BLaER1 treated with 17β-estradiol and CSF1 and Interleukin-3, amounts not matched to agents 10 nM and 100 nM (cell line): ENCODE measurements at regions not wholly inside any gene's neighbourhood (a gene's known extent, or its start where the extent isn't known, plus 50 kb on each side); places are given as distances from the start of the nearest gene placed in this dataset.

Experiments used
- H3K27ac ChIP-seq, 11 experiments: shearing (Covaris generic); formaldehyde crosslinking; 2 replicates each; pipeline ENCODE4 v1.8.1; 2022
- H3K27me3 ChIP-seq, 11 experiments: shearing (Covaris generic); formaldehyde crosslinking; 2 replicates each; pipeline ENCODE4 v1.8.1; 2022
- H3K36me3 ChIP-seq, 11 experiments: shearing (Covaris generic); formaldehyde crosslinking; 2 replicates each; pipeline ENCODE4 v1.8.1; 2022
- H3K4me1 ChIP-seq, 10 experiments: shearing (Covaris generic); formaldehyde crosslinking; 2 replicates each; pipeline ENCODE4 v1.8.1; 2022
- H3K4me2 ChIP-seq, 11 experiments: shearing (Covaris generic); formaldehyde crosslinking; 2 replicates each; pipeline ENCODE4 v1.8.1; 2022
- H3K4me3 ChIP-seq, 10 experiments: shearing (Covaris generic); formaldehyde crosslinking; 2 replicates each; pipeline ENCODE4 v1.8.1; 2022
- H3K9ac ChIP-seq, 11 experiments: shearing (Covaris generic); formaldehyde crosslinking; 2 replicates each; pipeline ENCODE4 v1.8.1; 2022
- H3K9me3 ChIP-seq, 11 experiments: shearing (Covaris generic); formaldehyde crosslinking; replicated peaks in 1 of 11; 2 replicates each; pipeline ENCODE4 v1.8.1; 2022
- H4K20me1 ChIP-seq, 11 experiments: shearing (Covaris generic); formaldehyde crosslinking; 2 replicates each; pipeline ENCODE4 v1.8.1; 2022
- Cebpa-rat ChIP-seq, 11 experiments: shearing (Covaris generic); IDR thresholded peaks; 2 replicates each; pipeline ENCODE4 v1.8.1; 2022

DNA sequence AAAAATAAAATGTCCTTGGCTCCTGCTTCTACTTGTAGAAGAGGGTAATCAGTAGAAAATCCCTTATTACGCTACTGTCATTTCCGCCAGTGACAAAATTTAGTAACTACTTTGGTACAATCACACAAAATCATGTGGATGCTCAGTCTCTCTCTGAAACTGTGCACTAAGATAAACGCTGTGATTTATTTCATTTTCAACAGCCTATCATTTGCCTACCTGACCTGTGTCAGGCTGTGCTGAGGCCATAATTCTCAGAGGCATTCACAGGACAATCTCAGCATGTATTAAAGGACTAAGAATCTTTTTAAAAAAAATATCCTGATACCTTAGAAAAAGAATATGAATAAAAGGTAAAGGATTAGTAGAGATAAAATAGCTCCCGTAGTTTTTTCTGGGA is 226.0 kb downstream of the RASSF9 start:
- no peak overlapping the region for H3K27ac ChIP-seq
- H3K4me3 ChIP-seq, result no peak overlapping the region
- no peaks in the 10 kb centered on the region for H4K20me1 ChIP-seq
- no peak overlapping the region for H3K4me2 ChIP-seq
- TF ChIP-seq Cebpa-rat (IDR thresholded peaks at IDR 0.05), result no peak
- H3K27me3 ChIP-seq, result no peaks in the 10 kb centered on the region
- peaks cover 0 to 11% (median 0%) of the 10 kb centered on the region in 11 experiments; a peak in 2 of 22 replicates for H3K9me3 ChIP-seq
- H3K4me1 ChIP-seq, result 0 out of 20 replicates have a peak, but pooled peaks cover 0 to 4% (median 0%) of the 10 kb centered on the region in 10 experiments
- H3K9ac ChIP-seq, result no peak overlapping the region
- no peaks in the 10 kb centered on the region for H3K36me3 ChIP-seq

GRCh38 chr12:85616201-85616600 is 220.0 kb downstream of the RASSF9 start:
- Histone ChIP-seq H3K27ac (no peak overlapping the region), H3K4me3 (no peak overlapping the region), H3K36me3 (no peaks in the 10 kb centered on the region), H4K20me1 (no peaks in the 10 kb centered on the region), H3K4me2 (no peak overlapping the region), H3K4me1 (peaks cover 0 to 4% (median 0%) of the 10 kb centered on the region in 10 experiments; a peak in 1 of 20 replicates), H3K9ac (no peak overlapping the region), H3K27me3 (no peaks in the 10 kb centered on the region), H3K9me3 (peaks cover 0 to 8% (median 0%) of the 10 kb centered on the region in 11 experiments; a peak in 2 of 22 replicates)
- no peak for TF ChIP-seq Cebpa-rat (IDR thresholded peaks at IDR 0.05)

- Histone ChIP-seq H3K27me3 (no peaks in the 10 kb centered on the region), H3K27ac (no peak overlapping the region), H3K4me1 (peaks cover 0 to 13% (median 2%) of the 10 kb centered on the region in 10 experiments; a peak in 8 of 20 replicates), H3K9me3 (0 out of 22 replicates have a peak, but pooled peaks cover 0 to 2% (median 0%) of the 10 kb centered on the region in 11 experiments), H3K4me3 (no peak overlapping the region), H3K9ac (no peak overlapping the region), H3K36me3 (no peaks in the 10 kb centered on the region), H4K20me1 (no peaks in the 10 kb centered on the region), H3K4me2 (no peak overlapping the region)
- TF ChIP-seq Cebpa-rat (IDR thresholded peaks at IDR 0.05), result no peak
Measured at GRCh38 chr12:85617307-85618091, 218.7 kb downstream of the RASSF9 start.

- H4K20me1 ChIP-seq, result no peaks in the 10 kb centered on the region
- no peak for TF ChIP-seq Cebpa-rat (IDR thresholded peaks at IDR 0.05)
- 0 out of 22 replicates have a peak overlapping the region, but pooled peaks of 1 of the 11 experiments have one; percentile 61 for H3K4me2 ChIP-seq
- H3K4me1 ChIP-seq, result peaks cover 0 to 23% (median 5%) of the 10 kb centered on the region in 10 experiments; a peak in 13 of 20 replicates
- no peaks in the 10 kb centered on the region for H3K36me3 ChIP-seq
- H3K4me3 ChIP-seq, result no peak overlapping the region
- no peaks in the 10 kb centered on the region for H3K27me3 ChIP-seq
- no peak overlapping the region for H3K27ac ChIP-seq
- no peak overlapping the region for H3K9ac ChIP-seq
- H3K9me3 ChIP-seq, result no peaks in the 10 kb centered on the region
Measured at GRCh38 chr12:85621041-85621440, 215.2 kb downstream of the RASSF9 start.

DNA sequence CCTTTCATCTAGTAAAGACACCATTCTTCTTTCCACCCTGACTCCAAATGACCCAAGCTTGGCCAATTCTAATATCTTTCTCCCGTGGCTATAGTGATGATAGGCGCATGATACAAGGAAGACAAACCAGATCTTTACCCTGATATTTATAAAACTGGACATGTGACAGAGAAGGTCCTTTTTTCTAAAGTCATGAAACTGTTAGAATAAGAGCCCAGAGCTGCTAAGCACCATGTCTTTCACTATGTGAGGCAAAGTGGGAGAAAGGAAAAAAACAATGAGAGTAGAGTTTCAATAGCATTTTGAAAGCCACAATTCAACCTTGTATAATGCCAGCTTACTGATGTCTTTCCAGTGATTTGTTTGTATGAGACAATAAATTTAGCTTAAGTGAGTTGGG is 212.4 kb downstream of the RASSF9 start:
- Histone ChIP-seq H3K27me3 (no peaks in the 10 kb centered on the region), H3K9ac (no peak overlapping the region), H3K4me3 (no peak overlapping the region), H3K27ac (no peak overlapping the region), H3K36me3 (no peaks in the 10 kb centered on the region), H3K4me1 (peaks cover 0 to 42% (median 20%) of the 10 kb centered on the region in 10 experiments; a peak in 13 of 20 replicates), H3K9me3 (peaks cover 0 to 3% (median 0%) of the 10 kb centered on the region in 11 experiments; a peak in 1 of 22 replicates), H3K4me2 (no peak overlapping the region), H4K20me1 (no peaks in the 10 kb centered on the region)
- no peak for TF ChIP-seq Cebpa-rat (IDR thresholded peaks at IDR 0.05)

GRCh38 chr12:85625467-85625866 is 210.7 kb downstream of the RASSF9 start:
- Histone ChIP-seq H3K27ac (peak overlapping the region in 7 of 11 experiments; percentile 13 to 86 (median 64); a peak in 10 of 22 replicates), H3K9ac (no peak overlapping the region; a peak in 2 of 22 replicates), H4K20me1 (no peaks in the 10 kb centered on the region), H3K4me3 (no peak overlapping the region), H3K27me3 (no peaks in the 10 kb centered on the region), H3K9me3 (peaks cover 0 to 3% (median 0%) of the 10 kb centered on the region in 11 experiments; a peak in 1 of 22 replicates), H3K36me3 (no peaks in the 10 kb centered on the region), H3K4me2 (peak overlapping the region in 6 of 11 experiments; percentile 47 to 89 (median 64); a peak in 9 of 22 replicates), H3K4me1 (peaks cover 0 to 42% (median 20%) of the 10 kb centered on the region in 10 experiments; a peak in 13 of 20 replicates)
- no peak for TF ChIP-seq Cebpa-rat (IDR thresholded peaks at IDR 0.05)

DNA sequence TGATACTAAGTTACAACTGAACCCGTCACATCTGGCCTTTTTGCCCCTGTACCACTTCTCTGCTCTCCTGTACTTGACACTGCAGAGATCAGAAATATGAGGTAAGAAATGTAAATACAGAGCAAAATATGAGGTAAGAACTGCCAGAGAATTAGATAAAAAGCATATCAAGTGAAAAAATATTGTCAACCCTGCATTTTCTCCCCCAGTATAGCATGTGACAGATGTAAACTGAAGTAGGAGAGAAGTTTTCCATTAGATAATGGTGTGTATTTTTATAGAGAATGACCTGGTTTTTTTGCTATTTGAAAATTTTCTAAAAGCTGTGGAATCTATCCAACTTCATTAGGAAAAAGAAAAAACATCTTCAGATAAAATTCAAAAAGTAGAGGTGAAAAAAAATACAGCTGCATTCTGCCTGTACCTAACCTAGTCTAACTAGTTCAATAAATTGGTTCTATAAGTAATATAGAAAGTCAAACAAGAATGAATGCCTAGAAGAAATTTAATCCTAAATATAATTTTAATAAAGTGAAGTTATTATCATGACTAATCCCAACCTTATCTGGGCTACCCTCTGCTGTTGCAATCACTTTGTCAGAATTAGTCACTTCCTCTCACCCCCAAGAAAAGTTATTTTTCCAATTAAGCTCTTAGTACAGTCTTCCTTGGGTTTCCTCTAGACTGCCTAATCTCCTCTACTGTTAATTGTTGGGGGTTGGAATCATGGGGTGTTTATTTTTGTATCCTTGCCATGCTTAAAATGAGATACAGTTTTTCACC is 210.0 kb downstream of the RASSF9 start:
- H3K27me3 ChIP-seq, result no peaks in the 10 kb centered on the region
- peak overlapping the region in 8 of 11 experiments; percentile 21 to 89 (median 70); a peak in 15 of 22 replicates for H3K4me2 ChIP-seq
- H3K9me3 ChIP-seq, result peaks cover 0 to 3% (median 0%) of the 10 kb centered on the region in 11 experiments; a peak in 1 of 22 replicates
- no peaks in the 10 kb centered on the region for H4K20me1 ChIP-seq
- TF ChIP-seq Cebpa-rat (IDR thresholded peaks at IDR 0.05), result peak in 3 of 11 experiments; percentile 32 to 57 (median 33); a peak in 2 of 22 replicates
- peak overlapping the region in 4 of 11 experiments; percentile 46 to 68 (median 59); a peak in 6 of 22 replicates for H3K9ac ChIP-seq
- peaks cover 0 to 42% (median 20%) of the 10 kb centered on the region in 10 experiments; a peak in 13 of 20 replicates for H3K4me1 ChIP-seq
- H3K36me3 ChIP-seq, result no peaks in the 10 kb centered on the region
- 0 out of 20 replicates have a peak overlapping the region, but pooled peaks of 1 of the 10 experiments have one; percentile 20 for H3K4me3 ChIP-seq
- peak overlapping the region in 8 of 11 experiments; percentile 13 to 86 (median 62); a peak in 16 of 22 replicates for H3K27ac ChIP-seq

GRCh38 chr12:85626784-85627171 is 209.4 kb downstream of the RASSF9 start:
- no peak for TF ChIP-seq Cebpa-rat (IDR thresholded peaks at IDR 0.05)
- Histone ChIP-seq H3K4me3 (0 out of 20 replicates have a peak overlapping the region, but pooled peaks of 1 of the 10 experiments have one; percentile 20), H3K9ac (peak overlapping the region in 4 of 11 experiments; percentile 46 to 68 (median 59); a peak in 6 of 22 replicates), H3K27me3 (no peaks in the 10 kb centered on the region), H3K27ac (peak overlapping the region in 7 of 11 experiments; percentile 49 to 86 (median 64); a peak in 16 of 22 replicates), H3K9me3 (peaks cover 0 to 3% (median 0%) of the 10 kb centered on the region in 11 experiments; a peak in 1 of 22 replicates), H3K4me2 (peak overlapping the region in 8 of 11 experiments; percentile 21 to 89 (median 70); a peak in 15 of 22 replicates), H4K20me1 (no peaks in the 10 kb centered on the region), H3K4me1 (peaks cover 0 to 41% (median 20%) of the 10 kb centered on the region in 10 experiments; a peak in 13 of 20 replicates), H3K36me3 (no peaks in the 10 kb centered on the region)
